ENCODE measurements at regions not wholly inside any gene's neighbourhood (a gene's known extent, or its start where the extent isn't known, plus 50 kb on each side); places are given as distances from the start of the nearest gene placed in this dataset.
"Not testable (repeated sequence)": the region's sequence is repeated elsewhere in the genome, so short reads cannot be mapped to it uniquely, and the experiment has no call there.

GRCh38 chr11:23217072-23217471 is 356.8 kb upstream of the CCDC179 start:
- Histone ChIP-seq H3K9me3 (no peaks in the 10 kb centered on the region), H3K4me3 (no peak overlapping the region), H3K4me1 (no peaks in the 10 kb centered on the region), H3K27ac (no peak overlapping the region), H3K36me3 (no peaks in the 10 kb centered on the region), H3K27me3 (no peaks in the 10 kb centered on the region)
- DNase-seq = no peak
- WGBS, 5 donors = 89 to 98% (median 93%) methylated on average over 8 to 9 of the region's 9 CpGs
- TF ChIP-seq POLR2AphosphoS5 (IDR thresholded peaks at IDR 0.05) = no peak
- intact Hi-C loops (cut with DNase I; ENCODE audit: low total_unique reads) = no loop called here

DNA sequence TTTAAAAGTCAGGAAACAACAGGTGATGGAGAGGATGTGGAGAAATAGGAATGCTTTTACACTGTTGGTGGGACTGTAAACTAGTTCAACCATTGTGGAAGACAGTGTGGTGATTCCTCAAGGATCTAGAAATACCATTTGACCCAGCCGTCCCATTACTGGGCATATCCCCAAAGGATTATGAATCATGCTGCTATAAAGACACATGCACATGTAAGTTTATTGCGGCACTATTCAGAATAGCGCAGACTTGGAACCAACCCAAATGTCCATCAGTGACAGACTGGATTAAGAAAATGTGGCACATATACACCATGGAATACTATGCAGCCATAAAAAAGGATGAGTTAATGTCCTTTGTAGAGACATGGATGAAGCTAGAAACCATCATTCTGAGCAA is 359.8 kb upstream of the CCDC179 start:
- H3K4me3 ChIP-seq; H3K4me1 ChIP-seq; intact Hi-C loops (cut with DNase I; ENCODE audit: low total_unique reads); DNase-seq; H3K27me3 ChIP-seq; H3K9me3 ChIP-seq; H3K27ac ChIP-seq; H3K36me3 ChIP-seq: not testable (repeated sequence)
- 65 to 89% (median 83%) methylated on average over 3 of the region's 3 CpGs for WGBS, 5 donors

DNA sequence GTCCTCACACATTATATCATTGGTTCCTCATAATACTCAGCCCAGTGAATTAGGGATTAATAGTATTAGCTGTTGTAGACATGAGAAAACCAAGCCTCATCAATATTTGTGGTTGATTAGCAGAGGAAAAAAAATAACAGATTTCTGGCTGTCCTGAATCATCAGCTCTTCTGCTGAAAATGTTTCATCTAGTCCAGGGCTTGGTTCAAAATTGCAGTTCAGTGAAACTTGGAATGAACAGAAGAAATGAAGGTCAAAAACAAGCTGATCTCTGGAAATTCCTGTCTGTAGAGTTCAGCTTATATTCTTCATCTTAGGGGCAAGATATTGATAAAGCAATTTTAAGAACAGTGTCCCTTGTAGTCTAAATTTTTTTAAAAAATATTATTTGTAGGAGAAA is 361.1 kb upstream of the CCDC179 start:
- Histone ChIP-seq H3K27me3 (no peaks in the 10 kb centered on the region), H3K27ac (no peak overlapping the region), H3K4me3 (no peak overlapping the region), H3K36me3 (no peaks in the 10 kb centered on the region), H3K9me3 (no peaks in the 10 kb centered on the region), H3K4me1 (peaks cover 0 to 2% (median 0%) of the 10 kb centered on the region in 4 donors)
- TF ChIP-seq POLR2AphosphoS5 (IDR thresholded peaks at IDR 0.05) = no peak
- TF ChIP-seq, protein P1, sequence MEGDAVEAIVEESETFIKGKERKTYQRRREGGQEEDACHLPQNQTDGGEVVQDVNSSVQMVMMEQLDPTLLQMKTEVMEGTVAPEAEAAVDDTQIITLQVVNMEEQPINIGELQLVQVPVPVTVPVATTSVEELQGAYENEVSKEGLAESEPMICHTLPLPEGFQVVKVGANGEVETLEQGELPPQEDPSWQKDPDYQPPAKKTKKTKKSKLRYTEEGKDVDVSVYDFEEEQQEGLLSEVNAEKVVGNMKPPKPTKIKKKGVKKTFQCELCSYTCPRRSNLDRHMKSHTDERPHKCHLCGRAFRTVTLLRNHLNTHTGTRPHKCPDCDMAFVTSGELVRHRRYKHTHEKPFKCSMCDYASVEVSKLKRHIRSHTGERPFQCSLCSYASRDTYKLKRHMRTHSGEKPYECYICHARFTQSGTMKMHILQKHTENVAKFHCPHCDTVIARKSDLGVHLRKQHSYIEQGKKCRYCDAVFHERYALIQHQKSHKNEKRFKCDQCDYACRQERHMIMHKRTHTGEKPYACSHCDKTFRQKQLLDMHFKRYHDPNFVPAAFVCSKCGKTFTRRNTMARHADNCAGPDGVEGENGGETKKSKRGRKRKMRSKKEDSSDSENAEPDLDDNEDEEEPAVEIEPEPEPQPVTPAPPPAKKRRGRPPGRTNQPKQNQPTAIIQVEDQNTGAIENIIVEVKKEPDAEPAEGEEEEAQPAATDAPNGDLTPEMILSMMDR (IDR thresholded peaks at IDR 0.05) = no peak
- no peak for TF ChIP-seq POLR2A (IDR thresholded peaks at IDR 0.05)
- TF ChIP-seq EP300 (IDR thresholded peaks at IDR 0.05) = no peak
- intact Hi-C loops (cut with DNase I; ENCODE audit: low total_unique reads) = no loop called here
- DNase-seq = no peak

GRCh38 chr11:23226331-23227077 is 366.2 kb upstream of the CCDC179 start:
- Histone ChIP-seq H3K27me3 (no peaks in the 10 kb centered on the region), H3K9me3 (no peaks in the 10 kb centered on the region), H3K4me3 (no peak overlapping the region), H3K4me1 (peaks cover 0 to 10% (median 0%) of the 10 kb centered on the region in 4 donors), H3K27ac (no peak overlapping the region), H3K36me3 (no peaks in the 10 kb centered on the region)
- no peak for DNase-seq
- intact Hi-C loops (cut with DNase I; ENCODE audit: low total_unique reads) = no loop called here
- 46 to 65% (median 50%) methylated on average over 5 of the region's 5 CpGs for WGBS, 5 donors
- TF ChIP-seq POLR2A (IDR thresholded peaks at IDR 0.05) (no peak), POLR2AphosphoS5 (IDR thresholded peaks at IDR 0.05) (no peak), EP300 (IDR thresholded peaks at IDR 0.05) (no peak)
- TF ChIP-seq, protein P1 (IDR thresholded peaks at IDR 0.05) = no peak

- peaks cover 0 to 10% (median 0%) of the 10 kb centered on the region in 4 donors for H3K4me1 ChIP-seq
- intact Hi-C loops (cut with DNase I; ENCODE audit: low total_unique reads) = no loop called here
- H3K27ac ChIP-seq = no peak overlapping the region
- H3K4me3 ChIP-seq = no peak overlapping the region
- H3K27me3 ChIP-seq = no peaks in the 10 kb centered on the region
- no peaks in the 10 kb centered on the region for H3K36me3 ChIP-seq
- DNase-seq = no peak
- WGBS, 5 donors = 27 to 32% (median 31%) methylated on average over 3 of the region's 3 CpGs
- no peaks in the 10 kb centered on the region for H3K9me3 ChIP-seq
- TF ChIP-seq POLR2A (IDR thresholded peaks at IDR 0.05) (no peak), EP300 (IDR thresholded peaks at IDR 0.05) (no peak), POLR2AphosphoS5 (IDR thresholded peaks at IDR 0.05) (no peak)
- TF ChIP-seq, protein P1 (IDR thresholded peaks at IDR 0.05) = no peak
Observed at GRCh38 chr11:23227078-23227445, 366.8 kb upstream of the CCDC179 start.

Measured in stomach (tissue), 8 donors.